OCI-LY3 (cell line): ENCODE measurements at regions not wholly inside any gene's neighbourhood (a gene's known extent, or its start where the extent isn't known, plus 50 kb on each side); places are given as distances from the start of the nearest gene placed in this dataset.

ENCODE experiments used
- H2AFZ ChIP-seq: fragments of 200-600, 300-600 bp; shearing (Covaris generic); 2 replicates; pipeline ENCODE4 v1.6.0; 2014; ENCODE audit warnings: antibody characterized with exemption, low read depth, low read length
- H3K27ac ChIP-seq: fragments of 200-600, 300-600 bp; sonication (generic); 2 replicates; pipeline ENCODE4 v1.5.1; 2014; ENCODE audit warnings: mild to moderate bottlenecking, low read length, moderate library complexity, mixed read lengths
- H3K27me3 ChIP-seq: fragments of 200-600, 300-600 bp; sonication (generic); 2 replicates; pipeline ENCODE4 v1.6.1; 2014; ENCODE audit warnings: low read depth, low read length, mixed read lengths
- H3K36me3 ChIP-seq: fragments of 200-600, 300-600 bp; sonication (generic); replicated peaks from 2 replicates; pipeline ENCODE3; 2014; ENCODE audit warnings: low read depth, low read length, mixed read lengths
- H3K4me1 ChIP-seq: fragments of 300-600, 200-600 bp; sonication (generic); 2 replicates; pipeline ENCODE4 v1.6.1; 2014; ENCODE audit warnings: low read length, mixed read lengths
- H3K4me2 ChIP-seq: fragments of 200-600, 300-600 bp; sonication (generic); 2 replicates; pipeline ENCODE4 v1.6.1; 2014; ENCODE audit warnings: low read length, mixed read lengths
- H3K4me3 ChIP-seq: fragments of 300-600, 200-600 bp; sonication (generic); 2 replicates; pipeline ENCODE4 v1.5.1; 2014; ENCODE audit warnings: antibody characterized with exemption, mild to moderate bottlenecking, low read length, moderate library complexity
- H3K79me2 ChIP-seq: fragments of 300-600, 200-600 bp; shearing (Covaris generic); 2 replicates; pipeline ENCODE4 v1.6.1; 2014; ENCODE audit warnings: mild to moderate bottlenecking, low read length, mixed read lengths
- H3K9ac ChIP-seq: fragments of 300-600, 200-600 bp; shearing (Covaris generic); 2 replicates; pipeline ENCODE4 v1.6.0; 2014; ENCODE audit warnings: mild to moderate bottlenecking, low read length, moderate library complexity
- H3K9me3 ChIP-seq: fragments of 200-600, 300-600 bp; shearing (Covaris generic); 2 replicates; pipeline ENCODE4 v1.6.1; 2014; ENCODE audit warnings: low read length, mixed read lengths; ENCODE audit not compliant: insufficient read depth
- H4K20me1 ChIP-seq: fragments of 200-600, 300-600 bp; sonication (generic); 2 replicates; pipeline ENCODE4 v1.6.1; 2016; ENCODE audit warnings: low read length, mixed read lengths; ENCODE audit not compliant: insufficient read depth
- EZH2phosphoT487 ChIP-seq: fragments of 200-600 bp; shearing (Covaris generic); IDR thresholded peaks from 2 replicates; pipeline ENCODE4 v1.6.1; 2018; ENCODE audit warnings: antibody characterized with exemption, mixed run types, low read depth
- TF ChIP-seq, protein P1 (sequence below): fragments of 200-600, 300-600 bp; sonication (generic); IDR thresholded peaks from 2 replicates; pipeline ENCODE4 v1.5.1; 2014; ENCODE audit warnings: antibody characterized with exemption, low read length, low read depth

DNA sequence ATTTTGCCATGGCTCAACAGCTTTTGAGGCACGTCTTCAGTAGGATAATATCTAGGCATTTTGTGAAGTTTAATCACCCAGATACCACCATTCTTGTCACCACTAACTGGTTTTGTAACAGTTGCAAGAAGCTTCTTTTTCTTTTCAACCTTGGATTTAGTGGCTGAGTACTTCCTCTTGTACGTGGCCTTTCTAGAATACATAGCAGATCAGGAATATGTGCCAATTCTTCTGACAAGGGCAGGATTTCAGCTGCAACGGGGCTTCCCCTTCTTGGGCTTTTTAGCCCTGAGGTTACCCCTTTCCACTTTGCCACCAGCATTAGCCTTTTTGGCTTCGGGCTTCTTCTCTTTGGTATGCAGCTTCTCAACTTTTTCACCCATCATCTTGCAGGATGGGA lies 79.3 kb upstream of the WARS2 start:
- H3K9me3 ChIP-seq, result no peaks in the 10 kb centered on the region
- TF ChIP-seq, protein P1, sequence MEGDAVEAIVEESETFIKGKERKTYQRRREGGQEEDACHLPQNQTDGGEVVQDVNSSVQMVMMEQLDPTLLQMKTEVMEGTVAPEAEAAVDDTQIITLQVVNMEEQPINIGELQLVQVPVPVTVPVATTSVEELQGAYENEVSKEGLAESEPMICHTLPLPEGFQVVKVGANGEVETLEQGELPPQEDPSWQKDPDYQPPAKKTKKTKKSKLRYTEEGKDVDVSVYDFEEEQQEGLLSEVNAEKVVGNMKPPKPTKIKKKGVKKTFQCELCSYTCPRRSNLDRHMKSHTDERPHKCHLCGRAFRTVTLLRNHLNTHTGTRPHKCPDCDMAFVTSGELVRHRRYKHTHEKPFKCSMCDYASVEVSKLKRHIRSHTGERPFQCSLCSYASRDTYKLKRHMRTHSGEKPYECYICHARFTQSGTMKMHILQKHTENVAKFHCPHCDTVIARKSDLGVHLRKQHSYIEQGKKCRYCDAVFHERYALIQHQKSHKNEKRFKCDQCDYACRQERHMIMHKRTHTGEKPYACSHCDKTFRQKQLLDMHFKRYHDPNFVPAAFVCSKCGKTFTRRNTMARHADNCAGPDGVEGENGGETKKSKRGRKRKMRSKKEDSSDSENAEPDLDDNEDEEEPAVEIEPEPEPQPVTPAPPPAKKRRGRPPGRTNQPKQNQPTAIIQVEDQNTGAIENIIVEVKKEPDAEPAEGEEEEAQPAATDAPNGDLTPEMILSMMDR, result no peak
- no peak for TF ChIP-seq EZH2phosphoT487
- no peaks in the 10 kb centered on the region for H3K4me1 ChIP-seq
- H3K9ac ChIP-seq, result no peak overlapping the region
- no peak overlapping the region for H2AFZ ChIP-seq
- H3K36me3 ChIP-seq, result no peaks in the 10 kb centered on the region
- H3K27ac ChIP-seq, result no peak overlapping the region
- H3K4me2 ChIP-seq, result no peak overlapping the region
- no peaks in the 10 kb centered on the region for H3K27me3 ChIP-seq
- H4K20me1 ChIP-seq, result no peaks in the 10 kb centered on the region
- no peak overlapping the region for H3K4me3 ChIP-seq
- H3K79me2 ChIP-seq, result no peaks in the 10 kb centered on the region

DNA sequence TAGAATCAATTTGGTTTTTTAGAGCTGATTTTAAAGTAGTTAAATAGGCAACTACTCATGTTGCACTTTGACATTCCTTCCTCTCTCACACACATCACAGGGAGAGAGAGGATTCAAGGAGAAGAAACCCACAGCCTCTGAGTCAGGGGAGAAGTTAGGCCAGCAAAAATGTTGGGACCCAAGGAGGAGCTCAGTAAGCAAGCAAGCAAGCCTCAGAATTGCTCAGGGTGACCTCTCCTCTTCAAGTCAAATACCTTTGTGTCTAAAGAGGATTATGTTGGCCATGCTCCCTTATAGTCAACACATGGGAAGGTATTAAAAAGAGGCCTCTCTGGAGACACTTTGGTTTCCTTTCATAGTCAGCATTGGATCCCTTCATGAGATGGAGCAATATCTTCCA lies 80.5 kb upstream of the WARS2 start:
- Histone ChIP-seq H3K36me3 (no peaks in the 10 kb centered on the region), H4K20me1 (no peaks in the 10 kb centered on the region), H2AFZ (no peak overlapping the region), H3K4me2 (no peak overlapping the region), H3K79me2 (no peaks in the 10 kb centered on the region), H3K27me3 (no peaks in the 10 kb centered on the region), H3K9ac (no peak overlapping the region), H3K4me1 (no peaks in the 10 kb centered on the region), H3K9me3 (no peaks in the 10 kb centered on the region), H3K4me3 (no peak overlapping the region), H3K27ac (no peak overlapping the region)
- no peak for TF ChIP-seq EZH2phosphoT487
- TF ChIP-seq, protein P1, result no peak

DNA sequence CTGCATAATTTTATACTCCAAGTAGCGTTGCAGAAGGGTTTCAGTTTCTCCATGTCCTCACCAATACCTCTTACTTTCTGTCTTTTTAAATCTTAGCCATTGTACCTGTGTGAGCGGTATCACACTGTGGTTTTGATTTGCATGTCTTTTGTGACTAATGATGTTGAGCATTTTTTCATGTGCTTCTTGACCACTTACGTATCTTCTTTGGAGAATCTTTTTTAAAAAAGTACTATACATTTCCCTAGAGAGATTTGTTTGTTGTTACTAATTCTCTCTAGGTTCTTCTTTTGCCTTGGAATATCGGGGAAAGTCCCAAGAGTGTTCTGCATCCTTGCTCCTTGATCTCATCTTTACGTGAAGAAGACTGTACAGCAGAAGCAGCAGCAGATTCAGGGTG lies 81.8 kb upstream of the WARS2 start:
- Histone ChIP-seq H4K20me1 (no peaks in the 10 kb centered on the region), H3K4me2 (no peak overlapping the region), H3K9me3 (no peaks in the 10 kb centered on the region), H3K4me3 (no peak overlapping the region), H2AFZ (no peak overlapping the region), H3K27ac (no peak overlapping the region), H3K36me3 (no peaks in the 10 kb centered on the region), H3K27me3 (no peaks in the 10 kb centered on the region), H3K79me2 (no peaks in the 10 kb centered on the region), H3K9ac (no peak overlapping the region), H3K4me1 (no peaks in the 10 kb centered on the region)
- no peak for TF ChIP-seq EZH2phosphoT487
- TF ChIP-seq, protein P1, result no peak

DNA sequence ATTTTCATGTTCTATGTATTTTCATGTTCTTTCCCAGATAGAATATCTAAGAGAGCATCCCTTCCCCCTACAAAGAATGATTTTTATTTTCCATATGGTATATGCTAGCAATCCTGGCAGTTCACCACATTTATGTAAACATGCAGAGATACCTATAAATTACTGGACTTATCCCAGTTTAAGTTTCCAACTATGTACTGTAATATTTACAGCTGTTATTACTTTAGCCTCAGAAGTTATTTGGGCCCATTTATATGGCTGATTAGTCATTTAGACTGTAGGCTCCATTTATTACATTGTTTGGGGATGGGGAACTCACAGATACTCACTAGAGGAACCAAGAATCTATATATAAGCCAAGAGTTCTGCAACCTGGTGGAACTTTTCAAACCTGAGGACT lies 84.8 kb upstream of the WARS2 start:
- TF ChIP-seq, protein P1, result no peak
- no peak for TF ChIP-seq EZH2phosphoT487
- H3K79me2 ChIP-seq, result no peaks in the 10 kb centered on the region
- no peak overlapping the region for H2AFZ ChIP-seq

More for the DNA sequence above, 84.8 kb upstream of the WARS2 start:
- H3K27ac ChIP-seq, result no peak overlapping the region
- no peaks in the 10 kb centered on the region for H3K9me3 ChIP-seq
- H3K36me3 ChIP-seq, result no peaks in the 10 kb centered on the region
- no peaks in the 10 kb centered on the region for H3K27me3 ChIP-seq
- H3K9ac ChIP-seq, result no peak overlapping the region
- no peak overlapping the region for H3K4me3 ChIP-seq
- no peaks in the 10 kb centered on the region for H4K20me1 ChIP-seq
- no peak overlapping the region for H3K4me2 ChIP-seq
- no peaks in the 10 kb centered on the region for H3K4me1 ChIP-seq
